GM11168 (cell line): ENCODE measurements at regions not wholly inside any gene's neighbourhood (a gene's known extent, or its start where the extent isn't known, plus 50 kb on each side); places are given as distances from the start of the nearest gene placed in this dataset.
"Not testable (repeated sequence)": the region's sequence is repeated elsewhere in the genome, so short reads cannot be mapped to it uniquely, and the experiment has no call there.

ENCODE experiments used
- in situ Hi-C: fragments of 300-500 bp; cut with MboI; formaldehyde crosslinking; loops from one replicate; pipeline ENCODE4 v1.12.0; 2022; ENCODE audit warnings: low sequenced_read_pairs; ENCODE audit not compliant: unreplicated experiment

GRCh38 chrX:43315622-43316021 is 340.5 kb upstream of the MAOA start:
- in situ Hi-C loops, result no loop called here

GRCh38 chrX:43316146-43316545 is 340.0 kb upstream of the MAOA start:
- in situ Hi-C loops, result no loop called here

- in situ Hi-C loops, result no loop called here
Measured at GRCh38 chrX:43317378-43317777, 338.7 kb upstream of the MAOA start.

- in situ Hi-C loops, result no loop called here
Measured at GRCh38 chrX:43328358-43328946, 327.6 kb upstream of the MAOA start.

GRCh38 chrX:43333543-43333942 is 322.6 kb upstream of the MAOA start:
- in situ Hi-C loops, result no loop called here

GRCh38 chrX:43345166-43345565 is 310.9 kb upstream of the MAOA start:
- in situ Hi-C loops, result no loop called here

GRCh38 chrX:43349363-43349762 is 306.7 kb upstream of the MAOA start:
- in situ Hi-C loops, result no loop called here

- in situ Hi-C loops, result no loop called here
Measured at GRCh38 chrX:43350935-43351334, 305.2 kb upstream of the MAOA start.

- in situ Hi-C loops, result no loop called here
Measured at GRCh38 chrX:43357741-43358140, 298.4 kb upstream of the MAOA start.

GRCh38 chrX:43373032-43373431 is 283.1 kb upstream of the MAOA start:
- in situ Hi-C loops, result no loop called here

GRCh38 chrX:43375136-43375535 is 281.0 kb upstream of the MAOA start:
- in situ Hi-C loops, result no loop called here

GRCh38 chrX:43380704-43381103 is 275.4 kb upstream of the MAOA start:
- in situ Hi-C loops, result no loop called here

- in situ Hi-C loops, result no loop called here
Measured at GRCh38 chrX:43386875-43387274, 269.2 kb upstream of the MAOA start.

- in situ Hi-C loops, result no loop called here
Measured at GRCh38 chrX:43405191-43405590, 250.9 kb upstream of the MAOA start.

- in situ Hi-C loops, result no loop called here
Measured at GRCh38 chrX:43423876-43424275, 232.2 kb upstream of the MAOA start.

- in situ Hi-C loops, result no loop called here
Measured at GRCh38 chrX:43436517-43436916, 219.6 kb upstream of the MAOA start.

- in situ Hi-C loops, result no loop called here
Measured at GRCh38 chrX:43446752-43447151, 209.3 kb upstream of the MAOA start.

GRCh38 chrX:43448688-43449087 is 207.4 kb upstream of the MAOA start:
- in situ Hi-C loops, result no loop called here

- in situ Hi-C loops, result no loop called here
Measured at GRCh38 chrX:43450355-43450754, 205.7 kb upstream of the MAOA start.

GRCh38 chrX:43451976-43452686 is 204.0 kb upstream of the MAOA start:
- in situ Hi-C loops, result not testable (repeated sequence)

- in situ Hi-C loops, result no loop called here
Measured at GRCh38 chrX:43456063-43456462, 200.0 kb upstream of the MAOA start.

- in situ Hi-C loops, result no loop called here
Measured at GRCh38 chrX:43456906-43457305, 199.2 kb upstream of the MAOA start.
